Superior temporal gyrus (tissue), 1 donor: ENCODE measurements at regions not wholly inside any gene's neighbourhood (a gene's known extent, or its start where the extent isn't known, plus 50 kb on each side); places are given as distances from the start of the nearest gene placed in this dataset.

Experiments
- DNase-seq: peaks from one replicate; pipeline ENCODE4 v3.0.0-alpha.2; 2016; ENCODE audit errors: extremely low spot score

- no peak for DNase-seq
Measured at GRCh38 chr3:6091262-6091661, 769.7 kb upstream of the GRM7 start.

DNA sequence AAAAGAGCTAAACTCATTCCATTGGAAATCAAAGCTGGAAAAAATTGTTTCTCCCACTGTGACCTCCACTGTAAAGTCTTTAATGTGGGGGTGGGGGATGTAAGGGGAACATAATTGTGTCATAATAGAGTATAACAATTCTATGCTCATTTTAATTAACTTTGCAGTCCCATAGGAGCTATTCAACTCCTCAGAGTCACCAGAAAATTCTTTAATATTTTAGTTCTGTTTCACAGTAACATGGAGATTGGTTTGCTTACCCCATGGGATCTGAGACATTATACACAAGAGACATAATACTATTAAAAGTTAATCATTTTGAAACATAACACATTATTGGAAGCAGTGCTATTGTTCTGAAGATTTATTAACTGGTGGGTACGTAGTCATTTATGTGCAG is 765.9 kb upstream of the GRM7 start:
- no peak for DNase-seq

- no peak for DNase-seq
Measured at GRCh38 chr3:6097021-6097420, 763.9 kb upstream of the GRM7 start.

- DNase-seq, result peak; percentile 53
Measured at GRCh38 chr3:6097556-6097955, 763.4 kb upstream of the GRM7 start.

GRCh38 chr3:6098516-6099157 is 762.3 kb upstream of the GRM7 start:
- no peak for DNase-seq

GRCh38 chr3:6099458-6100075 is 761.3 kb upstream of the GRM7 start:
- peak; percentile 47 for DNase-seq

DNA sequence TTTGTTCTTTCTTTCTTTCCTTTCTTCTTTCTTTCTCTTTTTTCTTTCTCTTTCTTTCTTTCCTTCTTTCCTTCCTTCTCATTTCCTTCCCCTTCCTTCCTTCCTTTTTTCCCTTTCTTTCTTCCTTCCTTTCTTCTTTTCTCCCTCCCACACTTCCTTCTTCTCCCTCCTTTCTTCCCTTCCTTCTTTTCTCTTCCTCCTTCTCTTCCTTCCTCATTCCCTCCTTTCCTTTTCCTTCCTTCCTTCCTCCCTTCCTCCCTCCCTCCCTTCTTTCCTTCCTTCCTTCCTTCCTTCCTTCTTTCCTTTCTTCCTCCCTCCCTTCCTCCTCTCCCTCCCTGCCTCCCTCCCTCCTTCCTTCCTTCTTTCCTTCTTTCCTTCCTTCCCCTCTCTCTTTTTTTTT is 755.7 kb upstream of the GRM7 start:
- no peak for DNase-seq

DNA sequence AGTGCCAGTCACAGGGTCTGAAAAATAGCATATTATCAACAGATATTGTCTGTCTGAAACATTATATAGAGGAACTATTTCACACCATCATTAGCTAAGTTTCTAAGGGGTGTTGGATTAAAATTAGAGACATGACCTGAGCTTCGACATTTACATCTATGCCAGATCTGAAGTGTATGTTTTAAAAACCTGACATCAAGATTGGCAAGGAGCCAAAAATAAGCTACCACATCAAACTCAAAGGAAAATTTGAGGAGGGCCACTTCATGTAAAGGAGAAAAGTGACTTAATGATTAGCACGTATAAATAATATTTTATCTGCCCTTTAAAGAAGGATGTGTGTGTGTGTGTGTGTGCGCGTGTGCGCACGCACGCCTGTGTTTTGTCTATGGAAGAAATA is 752.0 kb upstream of the GRM7 start:
- no peak for DNase-seq

GRCh38 chr3:6110451-6110850 is 750.5 kb upstream of the GRM7 start:
- DNase-seq, result no peak

DNA sequence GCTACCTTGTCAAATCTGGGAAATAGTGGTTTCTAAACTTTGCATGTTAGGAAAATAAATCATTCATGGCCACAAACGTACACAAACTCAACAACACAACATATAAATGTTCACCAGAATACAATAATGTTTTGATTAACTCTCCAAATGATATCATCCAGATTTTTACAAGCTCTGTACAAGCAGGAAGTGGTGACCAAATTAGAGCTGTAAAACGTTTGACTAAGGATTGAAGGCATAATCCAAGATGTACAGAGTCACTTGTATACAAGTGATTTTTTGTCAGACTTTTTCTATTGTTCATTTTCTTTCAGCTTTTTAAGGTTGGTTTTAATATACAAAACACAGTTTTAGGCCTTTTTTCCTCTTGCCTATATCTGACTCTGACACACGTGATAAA is 748.4 kb upstream of the GRM7 start:
- no peak for DNase-seq

DNA sequence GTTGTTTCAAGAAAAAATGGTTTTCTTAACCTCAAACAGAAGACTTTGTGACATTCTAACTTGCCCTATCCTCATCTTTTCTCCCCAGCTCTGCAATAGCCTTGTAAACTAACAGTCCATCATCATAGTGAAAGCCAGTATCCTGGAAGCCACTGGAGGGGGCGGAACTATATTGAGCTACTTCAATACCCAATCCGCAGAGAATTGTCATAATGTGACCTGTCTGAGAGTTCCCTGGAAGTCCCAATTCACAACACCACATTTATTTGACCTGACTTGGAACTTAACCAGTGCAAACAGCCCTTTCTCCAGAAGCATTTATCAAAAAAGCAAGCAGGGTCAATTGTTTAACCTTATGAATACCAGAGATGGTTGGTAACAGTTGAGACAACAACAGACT is 747.6 kb upstream of the GRM7 start:
- DNase-seq, result no peak

GRCh38 chr3:6119367-6119766 is 741.5 kb upstream of the GRM7 start:
- no peak for DNase-seq

GRCh38 chr3:6120786-6121185 is 740.1 kb upstream of the GRM7 start:
- no peak for DNase-seq

DNA sequence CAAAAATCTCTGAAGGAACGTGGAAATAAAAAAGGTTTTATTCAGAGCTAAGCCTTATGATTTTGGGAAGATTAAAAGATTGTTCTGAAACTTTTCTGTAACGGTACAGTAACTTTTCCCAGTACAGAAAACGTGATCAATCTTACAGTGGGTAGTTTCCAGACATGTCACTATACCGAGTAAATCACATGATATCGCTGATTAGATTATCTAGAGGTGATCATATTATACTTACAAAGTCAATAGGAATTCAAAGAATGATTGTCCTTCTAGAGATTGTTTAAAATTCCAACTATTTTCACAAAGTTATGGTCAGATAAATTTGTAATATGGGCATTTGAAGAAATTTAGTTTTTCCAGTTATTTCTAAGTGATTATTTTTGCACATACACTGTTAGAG is 736.0 kb upstream of the GRM7 start:
- no peak for DNase-seq

GRCh38 chr3:6125520-6125919 is 735.4 kb upstream of the GRM7 start:
- DNase-seq, result no peak

DNA sequence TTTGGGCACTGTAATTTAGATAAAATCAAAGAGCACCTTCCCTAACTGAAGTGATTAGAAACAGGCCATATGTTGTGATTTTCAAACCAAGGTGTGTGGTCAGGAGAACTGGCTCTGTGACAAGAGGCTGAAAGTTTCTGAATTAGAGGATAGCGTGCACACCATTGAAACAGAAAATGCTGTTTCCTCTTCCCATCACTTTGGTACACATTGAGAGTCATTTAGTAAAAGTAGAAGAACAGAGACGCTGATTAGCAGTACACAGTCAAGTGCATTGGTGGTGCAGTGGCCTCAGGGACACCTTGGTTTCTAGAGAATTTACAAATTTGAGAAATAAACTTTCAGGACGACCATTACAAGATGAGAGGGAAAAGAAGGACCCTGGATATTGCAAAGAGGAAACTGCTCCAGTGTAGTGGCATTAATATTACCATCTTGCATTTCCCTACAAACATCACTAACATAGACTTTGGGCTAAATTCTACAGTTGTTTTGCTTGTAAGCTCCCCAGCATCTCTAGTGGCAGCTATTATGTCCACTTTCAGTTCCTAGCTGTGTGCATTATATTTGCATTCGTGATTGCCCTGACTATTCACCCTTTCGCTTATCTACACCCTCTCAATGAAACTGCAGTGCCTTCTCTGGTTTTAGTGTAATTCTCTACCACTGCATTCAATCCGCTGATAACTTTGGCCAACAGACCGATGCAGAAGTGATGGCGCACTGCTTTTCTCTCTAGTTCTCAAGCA is 728.1 kb upstream of the GRM7 start:
- DNase-seq, result no peak

DNA sequence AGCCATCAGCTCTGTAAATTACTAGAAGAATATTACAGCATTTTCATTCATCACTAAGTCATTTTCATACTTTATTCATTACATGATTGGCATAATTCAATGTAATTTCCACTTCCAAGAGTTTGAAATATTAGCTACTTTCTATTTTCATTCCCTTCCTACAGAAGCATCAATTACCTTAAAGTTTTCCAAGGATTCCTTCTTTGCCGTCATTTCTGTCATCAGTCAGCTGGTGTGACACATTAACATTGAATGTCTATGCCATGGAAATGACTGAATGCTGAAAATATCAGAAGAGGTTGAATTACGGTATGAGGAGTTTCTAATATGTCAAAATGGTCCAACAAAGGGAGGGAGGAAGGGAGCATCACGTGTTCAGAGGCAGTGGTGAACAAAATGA is 718.2 kb upstream of the GRM7 start:
- DNase-seq, result no peak

- no peak for DNase-seq
Measured at GRCh38 chr3:6147883-6148282, 713.0 kb upstream of the GRM7 start.

DNA sequence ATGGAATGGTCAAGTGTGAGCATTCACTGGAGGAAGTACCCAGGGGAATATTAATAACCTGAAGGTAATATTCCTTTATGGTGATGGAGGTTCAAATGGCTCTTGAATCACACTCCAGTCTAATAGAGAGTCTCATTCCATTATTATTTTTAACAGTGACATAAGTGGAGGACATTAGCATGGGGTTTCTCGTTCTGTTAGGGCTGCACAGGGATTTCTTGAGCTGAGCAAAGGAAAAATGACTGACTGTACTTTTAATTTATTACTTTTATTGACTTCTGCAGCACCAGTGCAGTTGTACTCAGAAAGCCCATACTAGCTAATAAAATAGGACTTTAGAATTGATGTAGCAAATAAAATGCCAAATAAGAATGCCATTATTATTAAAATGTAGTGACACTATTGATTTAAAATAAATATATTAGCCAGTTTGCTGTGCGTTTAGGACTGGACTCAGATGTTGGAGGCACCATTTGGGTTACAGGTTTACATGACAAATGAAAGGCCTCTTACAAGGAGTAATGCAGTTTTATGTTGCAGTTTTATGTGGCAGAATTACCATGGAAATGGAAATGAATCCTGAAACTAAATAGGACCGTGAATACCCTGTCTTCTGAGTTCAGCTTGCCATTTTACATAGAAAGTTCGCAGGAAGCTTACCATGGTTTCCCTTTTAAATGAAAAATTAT is 705.1 kb upstream of the GRM7 start:
- DNase-seq, result no peak

DNA sequence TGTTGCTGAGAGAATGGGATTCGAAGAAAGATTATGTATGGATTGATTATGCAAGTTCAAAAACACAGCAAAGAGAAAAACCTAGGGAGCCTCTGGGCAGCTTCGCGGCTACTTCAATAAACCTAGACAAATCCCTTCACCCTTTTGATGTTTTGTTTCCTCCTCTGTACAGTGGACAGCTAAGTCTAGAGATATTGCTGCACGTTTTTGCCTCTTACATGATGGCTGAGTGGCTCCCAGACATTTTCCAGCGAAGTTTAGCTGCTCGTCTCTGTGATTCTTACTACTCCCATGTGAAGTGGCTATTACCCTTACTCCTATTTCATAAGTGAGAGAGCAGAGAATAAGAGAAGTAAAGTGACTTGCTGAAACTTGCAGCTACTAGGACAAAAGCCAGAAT is 695.0 kb upstream of the GRM7 start:
- DNase-seq, result no peak

DNA sequence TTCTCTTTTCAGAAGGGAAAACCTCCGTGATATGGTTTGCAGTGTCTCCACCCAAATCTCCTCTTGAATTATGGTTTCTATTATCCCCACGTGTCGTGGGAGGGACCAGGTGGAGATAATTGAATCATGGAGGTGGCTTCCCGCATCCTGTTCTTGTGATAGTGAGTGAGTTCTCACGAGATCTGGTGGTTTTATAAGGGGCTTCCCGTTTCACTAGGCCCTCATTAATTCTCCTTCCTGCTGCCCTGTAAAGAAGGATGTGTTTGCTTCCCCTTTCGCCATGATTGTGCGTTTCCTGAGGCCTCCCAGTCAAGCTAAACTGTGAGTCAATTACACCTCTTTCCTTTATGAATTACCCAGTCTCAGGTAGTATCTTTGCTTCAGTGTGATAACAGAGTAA is 692.7 kb upstream of the GRM7 start:
- no peak for DNase-seq

DNA sequence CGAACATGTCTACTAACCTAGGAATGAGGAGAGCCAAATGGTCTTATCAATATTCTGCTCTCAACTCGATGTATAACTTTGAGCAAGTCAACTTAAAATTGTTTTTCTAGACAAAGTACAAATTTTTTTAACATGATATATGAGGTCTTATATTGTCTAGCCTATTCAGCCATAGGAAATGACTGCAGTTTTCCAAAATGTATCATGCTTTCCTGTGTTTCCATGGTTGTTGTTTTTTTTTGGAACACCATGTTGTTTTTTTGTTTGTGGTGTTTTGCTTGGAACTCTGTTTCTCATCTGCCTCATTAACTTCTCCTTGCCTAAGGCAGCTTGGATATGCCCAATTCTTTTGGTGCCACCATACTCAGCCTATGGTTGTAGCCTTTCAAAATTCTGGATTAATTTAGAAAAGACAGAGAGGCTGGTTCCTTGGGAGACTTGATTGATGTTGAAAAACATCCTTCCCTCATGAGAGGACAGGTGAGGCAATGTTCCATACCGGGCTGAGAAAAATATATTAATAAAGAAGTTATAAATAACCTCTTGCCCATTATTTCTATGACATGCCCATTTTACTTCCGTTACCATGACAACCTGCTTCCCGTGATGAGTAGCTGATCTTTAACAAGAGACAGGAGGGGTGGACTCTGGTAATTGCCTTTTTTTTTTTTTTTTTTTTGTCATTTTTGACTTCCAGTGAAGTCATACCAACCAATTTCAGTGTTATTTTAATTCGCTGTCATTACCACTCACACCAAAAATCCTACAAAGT is 687.9 kb upstream of the GRM7 start:
- DNase-seq, result no peak
